ENCODE measurements at regions not wholly inside any gene's neighbourhood (a gene's known extent, or its start where the extent isn't known, plus 50 kb on each side); places are given as distances from the start of the nearest gene placed in this dataset.
A peak's percentile ranks its signal among the peaks of the same experiment; 100 is the strongest.

- no peak overlapping the region for H3K4me3 ChIP-seq
Measured at GRCh38 chr18:28963481-28963880, 786.6 kb upstream of the CDH2 start.

DNA sequence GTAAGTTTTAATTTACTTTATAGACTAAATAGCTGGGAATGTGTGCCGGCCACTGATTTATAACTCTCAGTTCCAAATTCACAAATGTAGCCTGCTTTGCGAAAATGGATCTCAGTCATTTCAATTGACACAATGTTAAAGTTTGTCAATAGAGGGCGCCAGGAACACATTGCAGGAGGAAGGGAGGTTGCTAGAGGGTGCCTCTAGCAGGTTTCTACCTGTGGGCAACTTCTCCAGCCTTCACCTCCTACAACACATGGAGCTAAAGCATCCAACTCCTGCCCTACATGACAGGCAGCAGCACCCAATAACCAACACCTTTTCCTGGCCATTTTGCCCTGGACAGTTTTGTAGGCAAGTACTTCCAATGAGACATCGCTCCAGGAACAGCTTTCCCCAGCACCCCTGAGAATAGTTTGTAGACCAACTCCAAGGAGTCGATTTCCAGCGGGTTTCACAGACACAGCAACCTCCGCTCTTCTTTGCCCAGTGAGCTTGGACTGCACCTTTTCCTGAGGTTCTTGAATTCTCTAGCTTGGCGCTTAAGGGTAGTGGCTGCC lies 784.8 kb upstream of the CDH2 start:
- no peak for TF ChIP-seq EP300 (IDR thresholded peaks at IDR 0.05)
- TF ChIP-seq, protein P1, sequence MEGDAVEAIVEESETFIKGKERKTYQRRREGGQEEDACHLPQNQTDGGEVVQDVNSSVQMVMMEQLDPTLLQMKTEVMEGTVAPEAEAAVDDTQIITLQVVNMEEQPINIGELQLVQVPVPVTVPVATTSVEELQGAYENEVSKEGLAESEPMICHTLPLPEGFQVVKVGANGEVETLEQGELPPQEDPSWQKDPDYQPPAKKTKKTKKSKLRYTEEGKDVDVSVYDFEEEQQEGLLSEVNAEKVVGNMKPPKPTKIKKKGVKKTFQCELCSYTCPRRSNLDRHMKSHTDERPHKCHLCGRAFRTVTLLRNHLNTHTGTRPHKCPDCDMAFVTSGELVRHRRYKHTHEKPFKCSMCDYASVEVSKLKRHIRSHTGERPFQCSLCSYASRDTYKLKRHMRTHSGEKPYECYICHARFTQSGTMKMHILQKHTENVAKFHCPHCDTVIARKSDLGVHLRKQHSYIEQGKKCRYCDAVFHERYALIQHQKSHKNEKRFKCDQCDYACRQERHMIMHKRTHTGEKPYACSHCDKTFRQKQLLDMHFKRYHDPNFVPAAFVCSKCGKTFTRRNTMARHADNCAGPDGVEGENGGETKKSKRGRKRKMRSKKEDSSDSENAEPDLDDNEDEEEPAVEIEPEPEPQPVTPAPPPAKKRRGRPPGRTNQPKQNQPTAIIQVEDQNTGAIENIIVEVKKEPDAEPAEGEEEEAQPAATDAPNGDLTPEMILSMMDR (IDR thresholded peaks at IDR 0.05) = peak in 1 of 4 experiments; percentile 52
- Histone ChIP-seq H3K4me1 (no peaks in the 10 kb centered on the region), H3K27me3 (no peaks in the 10 kb centered on the region), H3K4me3 (no peak overlapping the region), H3K36me3 (no peaks in the 10 kb centered on the region), H3K9me3 (no peaks in the 10 kb centered on the region), H3K27ac (no peak overlapping the region)
- no peak for ATAC-seq
- WGBS, 2 donors (ENCODE audit: low coverage in 1 of 2) = 74 to 92% methylated on average over 4 to 8 of the region's 8 CpGs

More at GRCh38 chr18:28963481-28963880, 786.6 kb upstream of the CDH2 start:
- H3K27ac ChIP-seq = no peak overlapping the region
- no peaks in the 10 kb centered on the region for H3K36me3 ChIP-seq
- H3K27me3 ChIP-seq = no peaks in the 10 kb centered on the region
- ATAC-seq = no peak
- TF ChIP-seq POLR2A (IDR thresholded peaks at IDR 0.05) (no peak), EP300 (IDR thresholded peaks at IDR 0.05) (no peak), POLR2AphosphoS5 (IDR thresholded peaks at IDR 0.05) (no peak)
- TF ChIP-seq, protein P1 (IDR thresholded peaks at IDR 0.05) = no peak
- H3K9me3 ChIP-seq = no peaks in the 10 kb centered on the region
- H3K4me1 ChIP-seq = no peaks in the 10 kb centered on the region

GRCh38 chr18:28960146-28960545 lies 783.2 kb upstream of the CDH2 start:
- no peak overlapping the region for H3K4me3 ChIP-seq
- H3K9me3 ChIP-seq = no peaks in the 10 kb centered on the region
- no peaks in the 10 kb centered on the region for H3K36me3 ChIP-seq
- 31 to 52% methylated on average over 2 of the region's 2 CpGs for WGBS, 2 donors (ENCODE audit: low coverage in 1 of 2)
- no peak overlapping the region for H3K27ac ChIP-seq
- no peak for TF ChIP-seq EP300 (IDR thresholded peaks at IDR 0.05)
- TF ChIP-seq, protein P1 (IDR thresholded peaks at IDR 0.05) = no peak
- TF ChIP-seq POLR2A (IDR thresholded peaks at IDR 0.05) = no peak
- TF ChIP-seq POLR2AphosphoS5 (IDR thresholded peaks at IDR 0.05) = no peak
- ATAC-seq = no peak
- no peaks in the 10 kb centered on the region for H3K27me3 ChIP-seq
- no peaks in the 10 kb centered on the region for H3K4me1 ChIP-seq

- no peak for TF ChIP-seq EP300 (IDR thresholded peaks at IDR 0.05)
- TF ChIP-seq, protein P1 (IDR thresholded peaks at IDR 0.05) = no peak
- Histone ChIP-seq H3K36me3 (no peaks in the 10 kb centered on the region), H3K4me3 (no peak overlapping the region), H3K4me1 (no peaks in the 10 kb centered on the region), H3K27ac (no peak overlapping the region), H3K27me3 (no peaks in the 10 kb centered on the region), H3K9me3 (no peaks in the 10 kb centered on the region)
- no peak for ATAC-seq
Measured at GRCh38 chr18:28952339-28952738, 775.4 kb upstream of the CDH2 start.

GRCh38 chr18:28947900-28948299 lies 771.0 kb upstream of the CDH2 start:
- no peaks in the 10 kb centered on the region for H3K27me3 ChIP-seq
- H3K27ac ChIP-seq = no peak overlapping the region
- WGBS, 2 donors (ENCODE audit: low coverage in 1 of 2) = 13 to 33% methylated on average over 1 of the region's 1 CpG
- H3K9me3 ChIP-seq = no peaks in the 10 kb centered on the region
- no peaks in the 10 kb centered on the region for H3K4me1 ChIP-seq
- H3K36me3 ChIP-seq = no peaks in the 10 kb centered on the region
- no peak overlapping the region for H3K4me3 ChIP-seq
- ATAC-seq = no peak
- TF ChIP-seq POLR2A (IDR thresholded peaks at IDR 0.05) (no peak), POLR2AphosphoS5 (IDR thresholded peaks at IDR 0.05) (no peak), EP300 (IDR thresholded peaks at IDR 0.05) (no peak)
- TF ChIP-seq, protein P1 (IDR thresholded peaks at IDR 0.05) = no peak
